DMS53 treated with DMSO at 0.1 percent for 48 hours (cell line): ENCODE measurements at regions not wholly inside any gene's neighbourhood (a gene's known extent, or its start where the extent isn't known, plus 50 kb on each side); places are given as distances from the start of the nearest gene placed in this dataset.

Experiments used
- DNase-seq: peaks from one replicate; lab custom pipeline; 2025; ENCODE audit not compliant: unreplicated experiment; lab: John Stamatoyannopoulos, UW

DNA sequence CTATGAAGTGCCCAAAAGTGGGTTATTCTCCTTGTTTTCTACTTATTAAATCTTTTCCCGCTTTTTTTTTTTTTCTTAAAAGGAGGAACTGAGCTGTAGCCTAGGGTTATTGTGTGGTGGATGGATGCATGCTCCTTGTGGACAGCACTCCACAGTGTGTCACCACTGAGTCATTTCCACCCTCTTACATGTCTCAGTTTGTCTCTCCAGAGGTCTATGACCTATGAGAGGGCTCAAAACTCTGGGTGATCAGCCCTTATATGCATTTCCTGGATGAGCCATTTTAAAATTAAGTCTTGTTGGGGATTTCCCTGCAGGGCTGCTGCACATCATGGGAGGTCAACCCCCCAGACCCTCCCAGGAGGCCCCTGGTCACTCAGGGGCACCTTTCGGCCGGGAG lies 102.2 kb upstream of the MOCS2 start:
- DNase-seq = no peak

DNA sequence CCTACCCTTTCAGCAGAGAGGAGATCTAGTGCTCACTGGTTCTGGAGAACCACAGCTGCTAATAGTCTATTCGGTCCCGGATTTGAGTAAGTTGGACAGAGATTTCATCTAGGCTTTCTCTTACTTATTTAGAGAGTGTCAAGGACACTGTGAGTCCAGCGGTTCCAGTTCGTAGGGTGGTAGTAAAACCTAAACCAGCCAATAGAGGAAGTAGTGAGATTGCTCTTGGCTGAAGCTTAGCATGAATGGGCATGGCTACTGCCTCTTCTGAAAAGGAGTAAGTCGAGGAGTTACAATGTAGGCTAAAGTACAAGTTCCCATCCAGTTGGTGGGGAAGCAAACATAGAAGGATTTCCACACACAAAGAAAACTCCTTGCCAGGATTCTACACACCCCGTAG lies 109.6 kb upstream of the MOCS2 start:
- DNase-seq = no peak

DNA sequence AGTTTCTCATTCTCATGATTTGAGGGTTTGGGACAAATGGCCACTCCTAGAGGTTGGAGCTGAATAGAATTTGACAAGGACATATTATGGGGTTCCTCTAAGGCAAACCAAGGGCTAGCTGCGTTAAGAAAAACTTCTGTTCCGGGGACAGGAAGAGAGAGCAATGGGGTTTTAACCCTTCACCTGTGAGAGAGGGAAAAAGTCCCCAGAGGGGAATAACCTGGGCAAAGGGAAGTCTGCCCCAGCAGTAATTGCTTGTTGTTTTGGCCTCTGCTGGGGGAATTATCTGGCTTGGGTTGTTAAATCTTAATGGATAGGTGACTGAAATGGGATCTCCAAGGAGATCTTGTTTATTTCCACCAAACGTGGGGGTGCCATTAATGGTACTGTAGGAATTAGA lies 110.1 kb upstream of the MOCS2 start:
- DNase-seq = no peak

DNA sequence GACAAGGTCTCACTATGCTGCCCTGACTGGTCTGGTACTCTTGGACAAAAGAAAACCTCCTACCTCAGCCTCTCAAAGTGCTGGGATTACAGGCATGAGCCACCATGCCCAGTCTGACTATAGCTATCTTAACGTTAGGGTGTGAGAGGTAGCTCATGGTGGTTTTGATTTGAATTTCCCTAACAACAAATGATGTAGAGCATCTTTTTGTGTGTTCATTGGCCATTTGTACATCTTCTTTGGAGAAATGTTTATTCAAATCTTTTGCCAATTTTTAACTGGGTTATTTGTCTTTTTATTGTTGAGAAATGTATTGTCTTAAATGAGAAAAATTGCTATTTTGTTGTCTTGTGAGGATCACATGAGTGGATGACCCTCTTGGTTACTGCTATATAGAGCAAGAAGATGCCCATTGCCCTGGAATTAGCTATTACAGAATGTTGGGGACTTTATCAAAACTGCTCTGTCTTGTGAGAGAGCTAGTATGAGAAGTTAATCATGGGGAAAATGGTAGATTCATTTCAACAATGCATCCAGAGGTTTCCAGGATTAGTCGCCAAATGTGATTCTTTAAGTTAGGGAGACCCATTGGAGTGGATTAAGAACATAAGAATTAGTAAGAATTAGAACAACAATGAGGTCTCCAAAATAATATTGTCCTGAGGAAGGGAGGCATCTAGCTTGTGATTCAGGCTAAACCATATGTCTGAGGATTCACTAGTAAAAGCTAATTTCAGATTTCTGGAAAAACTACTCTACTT lies 124.3 kb upstream of the MOCS2 start:
- no peak for DNase-seq

DNA sequence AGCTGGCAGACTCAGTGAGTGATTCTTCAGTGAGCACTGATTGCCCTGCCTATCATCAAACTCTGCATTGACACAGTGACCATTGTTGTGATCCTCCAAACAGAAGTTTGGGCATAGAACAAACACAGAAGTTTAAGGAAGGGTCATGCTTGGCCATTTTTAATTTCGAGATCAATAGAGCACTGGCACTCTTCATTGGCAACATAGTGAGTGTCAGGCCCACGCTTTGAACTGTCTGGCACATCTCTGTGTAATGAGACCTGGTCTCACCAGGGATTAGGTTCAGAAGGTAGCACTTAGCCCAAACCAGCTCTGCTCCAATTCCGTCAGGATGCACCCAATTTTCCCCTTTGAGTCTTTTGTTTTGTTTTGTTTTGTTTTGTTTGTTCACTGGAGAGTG lies 127.1 kb upstream of the MOCS2 start:
- no peak for DNase-seq

DNA sequence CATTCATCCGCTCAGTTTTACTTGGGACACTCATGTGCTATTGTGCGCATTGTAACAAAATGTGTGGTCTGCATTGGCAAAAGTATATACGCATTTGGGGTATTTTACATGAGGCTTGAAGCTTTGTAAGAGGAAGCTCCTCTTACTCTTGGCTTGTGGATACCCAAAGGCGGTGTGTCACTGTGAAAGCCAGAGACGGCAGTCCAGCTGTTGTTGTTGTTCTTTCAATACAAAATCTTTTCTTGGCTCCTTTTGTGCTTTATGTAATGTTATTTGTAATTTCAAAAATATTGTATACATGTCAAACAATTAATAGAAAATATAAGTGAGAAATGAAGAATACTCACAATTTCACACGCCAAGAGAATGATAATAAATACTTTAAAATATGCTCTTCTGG lies 128.3 kb upstream of the MOCS2 start:
- no peak for DNase-seq

DNA sequence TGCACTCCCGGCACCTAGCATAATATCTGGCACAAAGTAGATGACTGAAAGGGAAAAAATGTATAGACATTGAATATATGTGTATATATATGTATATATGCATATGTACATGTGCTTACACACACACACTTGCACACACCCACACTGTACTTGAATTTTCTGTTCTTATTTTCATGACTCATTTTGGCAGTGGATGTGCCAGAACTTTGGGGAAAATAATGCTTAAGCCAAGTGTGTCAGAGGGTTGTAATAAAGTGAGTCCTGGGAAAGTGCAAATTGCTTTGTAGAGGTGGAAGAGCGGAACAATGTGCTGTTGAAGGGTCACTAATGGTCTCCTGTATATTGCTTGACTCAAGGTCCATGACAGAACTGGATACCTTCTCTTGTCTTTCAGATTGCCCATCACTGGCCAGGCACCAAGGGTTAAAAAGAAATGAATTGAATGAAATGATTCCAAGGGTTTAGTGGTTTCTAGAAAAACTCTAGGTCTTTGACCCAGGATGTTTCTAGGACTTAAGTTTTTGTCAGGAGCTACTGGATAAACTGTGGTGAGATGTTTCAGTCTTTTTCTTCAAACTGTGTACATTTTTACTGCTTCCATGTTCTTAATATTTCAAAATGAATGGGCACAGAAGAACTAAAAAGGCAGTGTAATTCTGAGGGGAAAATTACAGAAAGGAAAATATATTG lies 129.9 kb upstream of the MOCS2 start:
- DNase-seq = no peak

DNA sequence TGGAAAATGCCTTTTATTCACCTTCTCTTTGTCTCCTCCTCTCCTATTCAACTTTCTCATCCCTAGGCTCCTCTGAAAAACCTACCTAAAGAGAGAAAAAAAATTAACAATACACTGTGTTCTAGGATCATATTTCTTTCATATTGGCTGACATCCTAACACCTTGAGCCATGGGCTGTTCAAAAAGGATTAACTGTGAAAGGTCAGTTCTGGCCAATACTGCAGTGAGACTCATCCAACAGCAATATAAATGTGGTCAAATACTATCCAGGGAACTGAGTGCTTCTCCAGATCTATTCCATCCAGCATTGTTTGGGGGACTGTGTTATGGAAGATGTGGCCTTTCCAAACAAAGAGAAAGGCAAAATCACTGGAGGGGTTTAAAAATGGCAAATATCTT lies 131.1 kb upstream of the MOCS2 start:
- no peak for DNase-seq

DNA sequence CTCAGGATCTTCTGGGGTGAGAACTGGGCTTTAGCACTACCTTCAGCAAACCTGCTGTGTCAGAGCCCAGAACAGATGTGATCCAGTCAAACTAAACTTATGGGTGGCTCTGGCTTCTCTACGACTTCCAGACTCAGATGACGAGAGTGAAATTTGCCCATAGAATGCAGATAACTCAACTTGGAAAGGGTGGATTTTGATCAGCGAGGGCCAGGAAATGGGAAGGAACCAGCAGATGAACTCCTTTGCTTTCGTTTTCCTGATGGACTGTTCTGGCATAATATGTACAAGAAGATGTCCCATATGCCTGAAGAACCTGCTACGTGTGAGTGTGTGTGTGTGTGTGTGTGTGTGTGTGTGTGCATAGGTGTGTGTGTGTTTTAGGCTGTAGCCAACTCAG lies 132.0 kb upstream of the MOCS2 start:
- DNase-seq = no peak

DNA sequence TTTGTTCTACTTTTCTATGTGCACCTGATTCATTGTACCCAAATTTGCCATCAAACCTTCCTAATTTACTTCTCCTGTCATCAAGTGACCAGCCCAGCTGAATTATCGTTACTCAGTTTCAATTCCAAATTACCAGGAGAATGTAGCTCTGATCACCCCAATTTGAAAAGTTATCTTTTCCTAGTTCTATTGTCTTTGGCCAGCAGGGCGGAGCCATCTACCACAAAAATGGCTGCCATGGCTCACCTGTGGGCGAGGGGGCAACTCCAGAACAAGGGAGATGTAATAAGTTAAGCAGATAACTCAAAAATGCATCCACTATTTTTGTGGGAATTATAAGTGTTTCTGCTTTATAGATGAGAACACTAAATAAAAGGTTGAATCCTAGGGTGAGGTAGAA lies 133.8 kb upstream of the MOCS2 start:
- DNase-seq = no peak

DNA sequence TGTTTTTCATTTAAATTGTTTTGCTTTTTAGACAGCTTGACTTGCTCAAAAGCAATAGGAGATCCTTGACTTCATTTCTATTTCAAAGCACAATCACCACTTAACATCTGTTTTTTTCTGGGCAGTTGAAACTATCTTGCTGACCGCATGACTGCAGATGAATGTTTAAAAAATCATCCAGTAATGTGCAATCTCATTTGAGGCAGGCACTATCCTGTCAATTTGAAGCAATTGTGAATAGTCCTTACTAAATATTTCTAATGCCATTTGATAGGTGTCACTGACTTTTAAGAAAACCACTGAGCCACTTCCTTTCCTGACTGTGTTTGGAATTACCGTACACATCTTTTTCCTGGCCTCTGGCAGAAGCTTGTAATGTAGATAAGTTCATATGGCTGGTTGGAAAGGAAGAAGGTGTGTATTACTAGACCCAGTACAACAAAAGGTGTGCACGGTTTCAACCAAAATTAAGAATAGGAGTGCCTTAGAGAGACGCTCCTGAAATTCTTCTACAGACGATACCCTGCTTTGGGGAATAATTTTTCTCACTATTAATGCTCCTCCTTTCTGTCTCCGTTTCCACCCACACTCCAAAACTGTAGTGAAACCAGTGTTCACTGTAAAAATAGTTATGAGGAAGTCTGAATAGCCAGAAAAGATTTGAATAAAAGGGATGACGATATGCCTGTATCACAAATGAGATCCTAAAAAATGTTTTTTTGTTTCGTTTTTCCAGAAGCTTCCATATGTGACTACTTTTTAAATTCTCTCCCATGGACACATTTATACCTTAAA lies 136.7 kb upstream of the MOCS2 start:
- no peak for DNase-seq

DNA sequence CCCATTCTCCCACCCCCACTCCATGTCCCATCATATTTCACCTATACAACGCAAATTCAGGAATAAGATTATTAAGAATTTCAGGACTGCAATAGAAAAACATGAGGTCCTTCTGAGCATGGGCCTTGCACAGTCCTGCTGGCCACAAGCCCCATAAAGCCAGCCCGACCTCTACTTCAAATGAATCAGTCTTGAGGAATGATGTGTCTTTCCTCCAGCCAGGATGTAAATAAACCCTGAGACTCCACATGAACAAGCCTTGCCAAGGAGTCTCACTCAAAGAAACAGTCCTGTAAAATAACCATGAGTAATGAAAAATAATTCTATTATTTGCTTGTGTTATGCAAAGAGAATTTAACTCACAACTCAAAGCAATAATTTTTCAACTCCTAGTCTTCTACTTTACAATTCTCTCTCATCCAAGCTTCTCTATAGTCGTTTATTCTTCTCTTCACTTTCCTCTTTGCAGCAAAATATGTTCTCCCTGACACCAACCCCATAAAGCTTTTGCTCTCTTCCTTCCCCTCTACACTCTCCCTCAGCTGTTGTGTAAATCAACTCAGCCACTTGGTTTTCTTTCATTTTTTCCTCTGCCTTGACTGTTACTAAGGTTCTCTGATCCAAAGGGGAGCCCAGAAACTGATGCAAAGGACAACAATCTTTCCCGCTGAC lies 140.1 kb upstream of the MOCS2 start:
- DNase-seq = no peak

DNA sequence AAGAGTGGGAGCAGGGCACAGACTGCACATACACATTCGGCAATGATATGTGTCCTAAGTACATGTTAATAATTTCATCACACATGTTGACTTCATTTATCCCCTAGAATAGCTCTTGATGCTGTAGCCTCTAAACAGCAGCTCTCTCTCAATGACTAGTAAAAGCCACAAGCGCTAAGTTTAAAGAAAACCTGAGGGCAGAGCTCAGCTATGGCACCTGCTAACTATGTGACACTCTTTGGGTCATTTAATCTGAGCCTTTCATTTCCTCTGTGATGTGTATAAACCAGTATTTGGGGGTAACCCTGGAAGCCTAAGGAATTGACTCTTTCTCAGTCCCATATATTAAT lies 140.6 kb upstream of the MOCS2 start:
- DNase-seq = no peak

DNA sequence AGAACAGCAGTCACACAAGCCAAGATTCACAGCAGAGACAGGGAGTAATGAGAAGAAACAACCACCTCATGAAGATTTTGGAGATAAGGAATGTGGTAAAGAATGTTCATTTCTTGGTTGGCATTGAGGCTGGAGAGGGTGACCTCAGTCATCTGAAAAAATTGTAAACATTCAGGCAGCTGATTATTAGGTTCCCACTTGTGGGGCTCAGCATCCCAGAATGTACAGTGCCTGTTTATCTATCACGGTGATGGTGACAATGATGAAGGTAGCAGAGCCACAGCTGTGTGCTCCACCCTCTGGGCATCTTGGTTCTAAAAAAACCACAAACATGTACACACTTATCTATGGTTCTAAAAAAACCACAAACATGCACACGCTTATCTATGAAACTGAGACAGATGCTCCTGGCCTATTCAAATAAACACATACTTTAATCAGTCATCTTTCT lies 143.9 kb upstream of the MOCS2 start:
- no peak for DNase-seq

DNA sequence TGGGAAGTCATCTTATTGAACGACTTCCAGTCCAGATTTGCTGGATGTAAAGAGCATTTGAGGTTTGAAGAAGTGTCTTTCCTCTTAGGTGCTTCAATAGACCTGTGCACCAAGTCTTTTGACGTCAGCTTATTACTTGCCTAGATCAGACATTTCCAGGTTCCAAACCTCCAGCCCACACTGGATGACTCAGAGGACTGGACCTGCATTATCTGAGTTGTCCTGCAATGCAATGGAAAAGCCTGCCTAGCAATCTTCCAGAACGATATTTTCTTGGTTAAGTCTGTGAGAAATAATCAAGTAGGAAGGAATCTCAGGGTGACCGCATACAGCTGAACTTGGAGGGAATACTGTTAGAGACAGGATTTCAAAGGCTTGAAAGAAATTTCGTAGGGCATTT lies 147.2 kb upstream of the MOCS2 start:
- no peak for DNase-seq

DNA sequence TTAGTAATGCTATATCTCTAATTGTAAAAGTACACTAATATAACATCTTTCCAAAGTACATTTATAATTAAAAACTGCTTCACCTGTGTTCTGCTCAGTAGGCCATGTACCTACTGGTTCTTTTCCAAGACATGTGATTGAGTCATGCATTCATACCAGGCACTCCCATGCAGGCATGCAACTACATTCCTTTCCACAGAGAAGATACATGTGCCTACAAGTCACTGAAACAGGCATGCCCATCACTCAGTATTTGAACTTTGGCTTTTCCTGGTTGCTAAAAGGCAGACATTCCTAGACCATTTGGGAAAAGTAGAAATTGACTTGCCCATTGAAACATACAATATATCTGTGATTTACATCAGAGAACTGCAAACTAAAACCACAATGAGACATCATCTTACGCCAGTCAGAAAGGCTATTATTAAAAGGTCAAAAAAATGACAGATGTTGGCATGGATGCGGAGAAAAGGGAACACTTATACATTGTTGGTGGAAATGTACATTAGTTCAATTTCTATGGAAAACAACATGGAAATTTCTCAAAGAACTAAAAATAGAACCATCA lies 148.3 kb upstream of the MOCS2 start:
- no peak for DNase-seq

DNA sequence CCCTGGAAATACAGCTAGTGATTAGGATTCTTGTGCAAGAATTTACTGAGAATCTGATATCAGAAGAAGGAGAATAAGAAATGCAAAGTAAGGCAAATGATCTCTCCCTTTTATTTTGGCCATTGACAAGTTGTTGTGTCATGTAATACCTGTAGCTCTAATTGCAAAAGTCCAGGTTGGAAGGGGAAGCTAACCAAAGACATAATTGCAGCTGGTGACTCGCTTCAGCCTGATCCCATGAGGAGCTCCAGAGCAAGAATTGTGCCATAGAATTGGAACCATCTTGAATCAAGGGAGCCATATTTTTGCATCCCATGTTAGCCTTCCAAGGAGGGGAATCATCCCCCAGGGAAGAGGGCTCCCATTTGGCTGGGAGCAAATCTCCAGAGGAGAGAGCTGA lies 149.6 kb upstream of the MOCS2 start:
- no peak for DNase-seq

DNA sequence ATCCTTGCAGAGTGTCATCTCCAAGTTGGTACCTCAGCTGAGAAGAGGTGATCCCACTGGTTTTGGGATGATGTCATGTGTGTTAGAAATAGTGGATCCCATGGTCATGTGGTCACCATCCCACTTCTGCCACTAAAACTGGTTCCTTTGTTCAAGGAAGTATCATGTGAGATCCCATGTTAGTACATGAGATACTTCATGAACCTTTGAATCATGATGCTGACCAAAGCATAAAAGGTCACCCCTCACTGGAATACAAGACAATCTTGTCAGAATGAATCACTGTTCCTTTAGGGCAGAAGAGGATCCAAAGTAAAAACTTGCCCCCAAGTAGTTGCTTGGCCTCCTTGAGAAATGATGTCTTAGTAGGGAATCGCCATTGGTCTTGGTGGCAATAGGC lies 150.9 kb upstream of the MOCS2 start:
- no peak for DNase-seq

DNA sequence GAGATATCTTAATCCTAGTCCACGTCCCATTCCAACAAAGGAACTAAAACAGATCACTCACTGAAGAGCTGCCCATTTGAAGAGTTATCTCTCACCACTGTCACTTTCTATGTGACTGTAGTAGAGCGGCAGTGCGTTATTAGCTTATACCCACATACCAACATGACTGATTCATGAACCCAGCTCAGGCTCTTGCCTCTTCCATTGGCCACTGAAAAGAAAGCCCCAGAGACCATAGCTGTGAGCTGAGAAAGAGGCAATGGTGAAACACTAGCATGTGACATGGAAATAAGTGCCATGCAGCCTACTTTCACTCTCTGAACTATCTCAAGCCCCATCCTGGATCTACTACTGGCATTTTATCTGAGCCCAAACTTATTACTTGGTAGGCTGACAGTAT lies 151.7 kb upstream of the MOCS2 start:
- DNase-seq = no peak

DNA sequence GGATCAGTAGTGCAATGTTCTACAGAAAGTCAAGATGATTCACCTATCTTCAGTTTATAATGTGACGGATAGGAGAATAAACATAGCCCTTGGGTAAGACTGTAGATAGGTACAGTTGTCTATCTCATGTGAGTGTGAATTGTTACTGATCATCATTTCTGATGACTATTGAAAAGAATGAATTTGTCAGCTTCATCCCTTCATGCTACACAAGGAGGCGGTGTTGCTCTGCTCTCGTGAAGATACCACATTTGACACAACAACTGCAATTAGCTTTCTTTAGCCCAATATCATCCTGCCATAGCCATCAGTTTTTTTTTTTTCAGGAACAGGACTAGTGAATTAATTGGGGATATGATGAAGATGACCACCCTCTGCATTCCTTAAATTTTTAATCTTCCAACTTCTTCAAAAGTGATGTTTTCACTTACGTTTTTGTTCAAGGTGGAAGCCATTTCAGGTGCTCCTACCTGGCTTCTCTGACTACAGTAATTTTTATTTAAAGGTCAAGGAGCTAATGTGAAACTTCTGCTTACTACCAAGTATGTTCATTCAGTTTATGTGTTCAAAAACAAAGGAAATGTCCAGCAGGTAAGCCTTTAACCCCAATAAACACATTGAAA lies 152.9 kb upstream of the MOCS2 start:
- no peak for DNase-seq

DNA sequence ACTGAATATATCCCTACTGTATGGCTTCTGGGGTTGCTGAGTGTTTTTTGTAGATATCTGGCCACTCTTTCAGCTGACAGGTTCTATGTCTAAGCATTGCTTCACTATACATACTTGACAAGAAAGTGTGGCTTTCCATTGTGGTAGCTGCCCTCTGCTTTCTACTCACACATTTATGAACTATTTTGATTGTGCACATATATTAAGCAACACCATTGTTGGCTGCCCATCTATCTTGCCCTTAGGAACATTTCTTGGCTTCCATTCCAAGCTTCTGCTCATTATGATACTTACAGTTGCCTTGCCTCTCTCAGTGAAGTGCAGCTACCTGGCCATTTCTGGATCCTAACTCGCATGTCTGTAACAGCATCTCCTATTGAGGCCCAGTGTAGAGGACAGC lies 153.6 kb upstream of the MOCS2 start:
- no peak for DNase-seq
